ENCODE measurements at regions not wholly inside any gene's neighbourhood (a gene's known extent, or its start where the extent isn't known, plus 50 kb on each side); places are given as distances from the start of the nearest gene placed in this dataset.

- H3K18ac ChIP-seq (ENCODE audit: low read depth, low read length): no peak overlapping the region
- no peak overlapping the region for H4K5ac ChIP-seq (ENCODE audit: low read depth, low read length)
- H3K36me3 ChIP-seq (ENCODE audit: control insufficient read depth, insufficient read depth, low read length): no peaks in the 10 kb centered on the region
- H2AFZ ChIP-seq (replicated peaks; ENCODE audit: low read length, poor library complexity): no peak overlapping the region
- H3K9ac ChIP-seq (ENCODE audit: low read depth, low read length): no peak overlapping the region
- H3K27ac ChIP-seq (ENCODE audit: insufficient read depth, low read length): no peak overlapping the region
- no peak overlapping the region for H2BK20ac ChIP-seq (ENCODE audit: low read depth, low read length)
- no peak overlapping the region for H3K4me3 ChIP-seq (ENCODE audit: insufficient read depth, low read depth, low read length)
- no peak overlapping the region for H3K14ac ChIP-seq (replicated peaks; ENCODE audit: low read depth, low read length)
- H4K20me1 ChIP-seq (ENCODE audit: insufficient read depth, low read length): no peaks in the 10 kb centered on the region
- H3K23ac ChIP-seq (ENCODE audit: low read depth, low read length): no peak overlapping the region
- no peak overlapping the region for H2BK15ac ChIP-seq (ENCODE audit: low read depth, low read length)
- ChIA-PET CTCF (no interaction called here), POLR2A (ENCODE audit: unreplicated experiment) (no interaction called here)
- intact Hi-C loops (cut with micrococcal nuclease): no loop called here
- no peak overlapping the region for H2BK5ac ChIP-seq (ENCODE audit: low read depth, low read length, poor library complexity, severe bottlenecking)
- TF ChIP-seq MXI1 (IDR thresholded peaks at IDR 0.05; ENCODE audit: borderline replicate concordance, low read depth, low read length): no peak
- no peak for TF ChIP-seq CEBPB (IDR thresholded peaks at IDR 0.05; ENCODE audit: low read depth, low read length)
- TF ChIP-seq MAFK (IDR thresholded peaks at IDR 0.05; ENCODE audit: low read depth, low read length): no peak
- no peak for TF ChIP-seq RFX5 (IDR thresholded peaks at IDR 0.05; ENCODE audit: low read depth, low read length)
- TF ChIP-seq MAZ (IDR thresholded peaks at IDR 0.05; ENCODE audit: borderline replicate concordance, low read depth, low read length): no peak
- TF ChIP-seq FOS (IDR thresholded peaks at IDR 0.05; ENCODE audit: low read depth, low read length): no peak
- no peak for TF ChIP-seq USF2 (IDR thresholded peaks at IDR 0.05; ENCODE audit: low read depth, low read length)
- TF ChIP-seq CHD1 (IDR thresholded peaks at IDR 0.05; ENCODE audit: low read depth, low read length): no peak
- TF ChIP-seq NFE2L2 (IDR thresholded peaks at IDR 0.05; ENCODE audit: low read depth, low read length): no peak
- TF ChIP-seq RCOR1 (IDR thresholded peaks at IDR 0.05; ENCODE audit: insufficient replicate concordance, low read length): no peak
- no peak for TF ChIP-seq SMC3 (IDR thresholded peaks at IDR 0.05; ENCODE audit: low read depth, low read length)
- no peak for TF ChIP-seq BHLHE40 (IDR thresholded peaks at IDR 0.05; ENCODE audit: low read depth, low read length)
- TF ChIP-seq POLR2A (IDR thresholded peaks at IDR 0.05; ENCODE audit: low read depth, low read length): no peak
- no peak for TF ChIP-seq ELK1 (IDR thresholded peaks at IDR 0.05; ENCODE audit: borderline replicate concordance, low read depth, low read length)
- H4K8ac ChIP-seq (ENCODE audit: low read depth in 2 of 2, low read length in 2 of 2): no peak overlapping the region
- H3K9me3 ChIP-seq (ENCODE audit: control insufficient read depth, insufficient read depth, low read length): no peaks in the 10 kb centered on the region
- no peak overlapping the region for H3K4ac ChIP-seq (ENCODE audit: low read depth, low read length)
- H3K56ac ChIP-seq (ENCODE audit: extremely low read depth, insufficient read depth, low read length): no peak overlapping the region
- no peaks in the 10 kb centered on the region for H3K4me1 ChIP-seq (ENCODE audit: control insufficient read depth, insufficient read depth, low read length)
- H3K4me2 ChIP-seq (ENCODE audit: low read depth, low read length): no peak overlapping the region
- dilution Hi-C loops (cut with HindIII; ENCODE audit: low sequenced_read_pairs, unreplicated experiment): no loop called here
- ATAC-seq (ENCODE audit: low read depth): no peak
- no peak overlapping the region for H2AK9ac ChIP-seq (replicated peaks; ENCODE audit: low read depth, low read length, poor library complexity)
- in situ Hi-C loops (cut with MboI; ENCODE audit: low sequenced_read_pairs): no loop called here
- BruUV-seq (replicated peaks): no TSS peak
- H2AK5ac ChIP-seq (ENCODE audit: low read depth, low read length): no peak overlapping the region
- no peaks in the 10 kb centered on the region for H3K27me3 ChIP-seq (ENCODE audit: control insufficient read depth, insufficient read depth, low read length)
- H2BK120ac ChIP-seq (ENCODE audit: low read depth, low read length): no peak overlapping the region
- no peak overlapping the region for H4K91ac ChIP-seq (ENCODE audit: insufficient read depth, low read depth, low read length)
- H3K9me1 ChIP-seq (ENCODE audit: insufficient read depth, low read length): no peaks in the 10 kb centered on the region
- DNase-seq: no peak
- no peaks in the 10 kb centered on the region for H3K79me1 ChIP-seq (ENCODE audit: low read depth in 1 of 2, low read length in 2 of 2)
Measured at GRCh38 chr11:96905663-96906062, 515.9 kb downstream of the JRKL start.

All from IMR-90 (cell line).